Activated CD4-positive, alpha-beta T cell treated with anti-CD3 and anti-CD28 coated beads for 4 hours (primary cell): ENCODE measurements at regions not wholly inside any gene's neighbourhood (a gene's known extent, or its start where the extent isn't known, plus 50 kb on each side); places are given as distances from the start of the nearest gene placed in this dataset.

Experiments used
- DNase-seq, 2 donors: peaks; one replicate each; pipeline ENCODE4 v3.0.0-alpha.2; 2020

- no peak for DNase-seq
Measured at GRCh38 chr9:108642871-108643270, 212.9 kb downstream of the ACTL7B start.

- DNase-seq: no peak
Measured at GRCh38 chr9:108640230-108640629, 215.6 kb downstream of the ACTL7B start.

- DNase-seq: no peak
Measured at GRCh38 chr9:108639696-108640095, 216.1 kb downstream of the ACTL7B start.

- no peak for DNase-seq
Measured at GRCh38 chr9:108639091-108639490, 216.7 kb downstream of the ACTL7B start.

- DNase-seq: no peak
Measured at GRCh38 chr9:108637340-108637739, 218.4 kb downstream of the ACTL7B start.

GRCh38 chr9:108636013-108636412 is 219.8 kb downstream of the ACTL7B start:
- DNase-seq: no peak

- no peak for DNase-seq
Measured at GRCh38 chr9:108634672-108635462, 220.9 kb downstream of the ACTL7B start.

- no peak for DNase-seq
Measured at GRCh38 chr9:108634204-108634603, 221.6 kb downstream of the ACTL7B start.

- DNase-seq: no peak
Measured at GRCh38 chr9:108631496-108632285, 224.1 kb downstream of the ACTL7B start.

GRCh38 chr9:108628316-108628715 is 227.5 kb downstream of the ACTL7B start:
- DNase-seq: no peak

- DNase-seq: no peak
Measured at GRCh38 chr9:108626743-108627142, 229.0 kb downstream of the ACTL7B start.

- DNase-seq: no peak
Measured at GRCh38 chr9:108621991-108622855, 233.6 kb downstream of the ACTL7B start.

- DNase-seq: no peak
Measured at GRCh38 chr9:108620767-108621166, 235.0 kb downstream of the ACTL7B start.

- DNase-seq: no peak
Measured at GRCh38 chr9:108618906-108619550, 236.8 kb downstream of the ACTL7B start.

- no peak for DNase-seq
Measured at GRCh38 chr9:108617676-108618075, 238.1 kb downstream of the ACTL7B start.

GRCh38 chr9:108615152-108615551 is 240.6 kb downstream of the ACTL7B start:
- no peak for DNase-seq

- no peak for DNase-seq
Measured at GRCh38 chr9:108612513-108612912, 243.3 kb downstream of the ACTL7B start.

GRCh38 chr9:108609897-108610253 is 245.9 kb downstream of the ACTL7B start:
- no peak for DNase-seq

GRCh38 chr9:108609227-108609896 is 246.4 kb downstream of the ACTL7B start:
- no peak for DNase-seq

- no peak for DNase-seq
Measured at GRCh38 chr9:108607607-108608006, 248.2 kb downstream of the ACTL7B start.

GRCh38 chr9:108606401-108606800 is 249.4 kb downstream of the ACTL7B start:
- DNase-seq: no peak

- DNase-seq: no peak
Measured at GRCh38 chr9:108603141-108603540, 252.6 kb downstream of the ACTL7B start.
